Astrocyte (in vitro differentiated cells and primary cell): ENCODE measurements at regions not wholly inside any gene's neighbourhood (a gene's known extent, or its start where the extent isn't known, plus 50 kb on each side); places are given as distances from the start of the nearest gene placed in this dataset.

Experiments used
- DNase-seq: peaks from one replicate; pipeline ENCODE4 v3.0.0-alpha.2; 2010; ENCODE audit warnings: low read depth
- FAIRE-seq: peaks from 2 replicates; lab custom pipeline; 2011; peaks lifted over from hg19 to GRCh38; lab: Jason Lieb, UNC
- H2AFZ ChIP-seq: 2 replicates; pipeline ENCODE4 v1.6.0; 2012; ENCODE audit warnings: low read depth, low read length, inconsistent platforms
- H3K27ac ChIP-seq: 2 replicates; pipeline ENCODE4 v1.5.1; 2011; ENCODE audit warnings: low read depth, low read length, inconsistent platforms
- H3K27me3 ChIP-seq: 2 replicates; pipeline ENCODE4 v1.6.0; 2011; ENCODE audit warnings: low read length, inconsistent platforms; ENCODE audit not compliant: insufficient read depth
- H3K36me3 ChIP-seq: 2 replicates; pipeline ENCODE4 v1.5.1; 2011; ENCODE audit warnings: low read length, inconsistent platforms; ENCODE audit not compliant: insufficient read depth
- H3K4me1 ChIP-seq: 2 replicates; pipeline ENCODE4 v1.5.1; 2011; ENCODE audit warnings: low read length, inconsistent platforms; ENCODE audit not compliant: insufficient read depth
- H3K4me2 ChIP-seq: 2 replicates; pipeline ENCODE4 v1.6.0; 2012; ENCODE audit warnings: low read length, inconsistent platforms
- H3K4me3 ChIP-seq: 2 replicates; pipeline ENCODE4 v1.5.1; 2011; ENCODE audit warnings: low read depth, mild to moderate bottlenecking, low read length, inconsistent platforms; ENCODE audit not compliant: insufficient read depth
- H3K79me2 ChIP-seq: 2 replicates; pipeline ENCODE4 v1.6.0; 2012; ENCODE audit warnings: mild to moderate bottlenecking, low read length, inconsistent platforms; ENCODE audit not compliant: insufficient read depth
- H3K9ac ChIP-seq: 2 replicates; pipeline ENCODE4 v1.6.0; 2012; ENCODE audit warnings: mild to moderate bottlenecking, low read length, inconsistent platforms
- H3K9me3 ChIP-seq: 2 replicates; pipeline ENCODE4 v1.5.1; 2012; ENCODE audit warnings: low read depth, mild to moderate bottlenecking, low read length, inconsistent platforms; ENCODE audit not compliant: insufficient read depth
- H4K20me1 ChIP-seq: 2 replicates; pipeline ENCODE4 v1.6.0; 2012; ENCODE audit warnings: low read length, inconsistent platforms; ENCODE audit not compliant: insufficient read depth
- H3K27ac Mint-ChIP-seq: one replicate; pipeline ENCODE4 v1.8.0; 2021; ENCODE audit warnings: mild to moderate bottlenecking, mixed read lengths; ENCODE audit not compliant: unreplicated experiment
- H3K27me3 Mint-ChIP-seq: one replicate; pipeline ENCODE4 v1.8.0; 2021; ENCODE audit warnings: low read depth, mixed read lengths; ENCODE audit not compliant: unreplicated experiment
- H3K36me3 Mint-ChIP-seq: one replicate; pipeline ENCODE4 v1.8.0; 2021; ENCODE audit warnings: low read depth, mixed read lengths; ENCODE audit not compliant: unreplicated experiment
- H3K4me1 Mint-ChIP-seq: one replicate; pipeline ENCODE4 v1.8.0; 2021; ENCODE audit warnings: low read depth, mixed read lengths; ENCODE audit not compliant: unreplicated experiment
- H3K4me3 Mint-ChIP-seq: one replicate; pipeline ENCODE4 v1.8.0; 2021; ENCODE audit warnings: mild to moderate bottlenecking, moderate library complexity, mixed read lengths; ENCODE audit not compliant: unreplicated experiment
- H3K9me3 Mint-ChIP-seq: one replicate; pipeline ENCODE4 v1.8.0; 2021; ENCODE audit warnings: mild to moderate bottlenecking, mixed read lengths; ENCODE audit not compliant: unreplicated experiment
- CTCF ChIP-seq: IDR thresholded peaks from 2 replicates; pipeline ENCODE4 v1.5.1; 2011; ENCODE audit warnings: low read depth, mild to moderate bottlenecking, inconsistent platforms, low read length, moderate library complexity; ENCODE audit not compliant: insufficient read depth
- EZH2 ChIP-seq: IDR thresholded peaks from 2 replicates; pipeline ENCODE4 v1.6.1; 2012; ENCODE audit warnings: mild to moderate bottlenecking, low read length, inconsistent platforms; ENCODE audit not compliant: insufficient read depth

- TF ChIP-seq EZH2 (no peak), CTCF (no peak)
- Histone ChIP-seq H3K4me3 (no peak overlapping the region), H3K27ac (no peak overlapping the region), H3K9ac (no peak overlapping the region), H3K4me1 (no peaks in the 10 kb centered on the region), H4K20me1 (no peaks in the 10 kb centered on the region), H2AFZ (no peak overlapping the region), H3K36me3 (no peaks in the 10 kb centered on the region), H3K4me2 (no peak overlapping the region), H3K9me3 (peaks cover 10% of the 10 kb centered on the region), H3K27me3 (peaks cover 51% of the 10 kb centered on the region), H3K79me2 (no peaks in the 10 kb centered on the region)
- Mint-ChIP-seq H3K27ac (no peak overlapping the region), H3K4me3 (peak overlapping the region; percentile 21), H3K9me3 (peaks cover 22% of the 10 kb centered on the region), H3K27me3 (peaks cover 70% of the 10 kb centered on the region), H3K4me1 (peaks cover 6% of the 10 kb centered on the region), H3K36me3 (no peaks in the 10 kb centered on the region)
- FAIRE-seq = no peak
- DNase-seq = no peak
Observed at GRCh38 chr15:70407955-70408354, 310.2 kb upstream of the TLE3 start.

- Histone ChIP-seq H3K4me2 (no peak overlapping the region), H3K79me2 (no peaks in the 10 kb centered on the region), H3K9ac (no peak overlapping the region), H3K9me3 (peaks cover 10% of the 10 kb centered on the region), H4K20me1 (no peaks in the 10 kb centered on the region), H3K27me3 (peaks cover 58% of the 10 kb centered on the region), H3K4me1 (no peaks in the 10 kb centered on the region), H2AFZ (no peak overlapping the region), H3K4me3 (no peak overlapping the region), H3K27ac (no peak overlapping the region), H3K36me3 (no peaks in the 10 kb centered on the region)
- Mint-ChIP-seq H3K36me3 (no peaks in the 10 kb centered on the region), H3K27me3 (peaks cover 76% of the 10 kb centered on the region), H3K9me3 (peaks cover 26% of the 10 kb centered on the region), H3K4me1 (peaks cover 6% of the 10 kb centered on the region), H3K27ac (no peak overlapping the region), H3K4me3 (no peak overlapping the region)
- TF ChIP-seq CTCF = no peak
- TF ChIP-seq EZH2 = no peak
- no peak for FAIRE-seq
- no peak for DNase-seq
Observed at GRCh38 chr15:70407336-70407670, 309.6 kb upstream of the TLE3 start.

GRCh38 chr15:70406617-70407335 is 309.1 kb upstream of the TLE3 start:
- no peak for DNase-seq
- peaks cover 10% of the 10 kb centered on the region for H3K9me3 ChIP-seq
- no peak overlapping the region for H3K4me3 ChIP-seq
- peaks cover 59% of the 10 kb centered on the region for H3K27me3 ChIP-seq
- peaks cover 76% of the 10 kb centered on the region for H3K27me3 Mint-ChIP-seq
- FAIRE-seq = no peak
- no peaks in the 10 kb centered on the region for H3K4me1 ChIP-seq
- TF ChIP-seq CTCF (no peak), EZH2 (no peak)
- no peak overlapping the region for H3K9ac ChIP-seq
- no peaks in the 10 kb centered on the region for H4K20me1 ChIP-seq
- H3K36me3 Mint-ChIP-seq = no peaks in the 10 kb centered on the region
- H3K27ac ChIP-seq = no peak overlapping the region
- H3K4me3 Mint-ChIP-seq = no peak overlapping the region
- no peaks in the 10 kb centered on the region for H3K36me3 ChIP-seq
- H3K4me2 ChIP-seq = no peak overlapping the region
- H3K4me1 Mint-ChIP-seq = peaks cover 6% of the 10 kb centered on the region
- H3K27ac Mint-ChIP-seq = no peak overlapping the region
- H2AFZ ChIP-seq = no peak overlapping the region
- H3K79me2 ChIP-seq = no peaks in the 10 kb centered on the region
- H3K9me3 Mint-ChIP-seq = peaks cover 26% of the 10 kb centered on the region
